GM20431 (cell line): ENCODE measurements at regions not wholly inside any gene's neighbourhood (a gene's known extent, or its start where the extent isn't known, plus 50 kb on each side); places are given as distances from the start of the nearest gene placed in this dataset.

Source experiments
- in situ Hi-C: fragments of 300-500 bp; cut with MseI, MboI; formaldehyde crosslinking; loops from one replicate; pipeline ENCODE4 v1.15.0; 2020; ENCODE audit warnings: low sequenced_read_pairs; ENCODE audit not compliant: unreplicated experiment

DNA sequence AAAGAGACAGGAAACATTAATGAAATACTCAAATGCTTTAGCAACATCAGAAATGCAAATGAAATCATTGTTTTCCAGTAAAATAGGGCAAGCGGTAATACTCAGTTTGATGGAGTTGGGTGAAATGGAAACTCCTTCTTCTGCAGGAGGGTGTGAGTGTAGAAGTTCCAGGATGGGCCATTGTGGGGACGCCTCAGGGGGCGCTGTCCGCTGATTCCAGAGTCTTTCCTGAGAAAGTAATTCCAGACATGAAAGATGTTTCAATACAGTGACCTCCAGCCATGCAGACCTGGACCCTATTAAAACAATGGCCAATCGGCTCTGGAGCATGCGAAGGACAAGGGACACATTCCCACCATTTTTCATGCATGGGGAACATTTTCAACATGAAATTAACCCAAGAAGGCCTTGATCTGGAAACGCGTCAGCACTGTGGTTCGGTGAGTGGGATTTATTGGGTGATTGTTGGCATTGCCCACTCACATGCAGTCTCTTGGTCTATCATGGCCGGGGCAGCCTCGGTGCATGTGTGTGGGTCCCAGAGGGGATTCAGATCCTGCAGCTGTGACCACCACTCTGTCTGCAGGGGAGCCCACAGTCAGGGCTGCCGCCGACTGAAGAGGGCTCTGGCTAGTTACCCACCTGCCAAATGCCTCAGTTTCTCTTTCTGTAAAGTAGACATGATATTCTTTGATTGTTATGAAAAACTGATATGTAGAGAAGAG lies 132.6 kb upstream of the IRX4 start:
- in situ Hi-C loops = loop anchor here (25.0 kb wide), 1 partner anchor 278 kb away; no protein-coding TSS in a partner anchor

DNA sequence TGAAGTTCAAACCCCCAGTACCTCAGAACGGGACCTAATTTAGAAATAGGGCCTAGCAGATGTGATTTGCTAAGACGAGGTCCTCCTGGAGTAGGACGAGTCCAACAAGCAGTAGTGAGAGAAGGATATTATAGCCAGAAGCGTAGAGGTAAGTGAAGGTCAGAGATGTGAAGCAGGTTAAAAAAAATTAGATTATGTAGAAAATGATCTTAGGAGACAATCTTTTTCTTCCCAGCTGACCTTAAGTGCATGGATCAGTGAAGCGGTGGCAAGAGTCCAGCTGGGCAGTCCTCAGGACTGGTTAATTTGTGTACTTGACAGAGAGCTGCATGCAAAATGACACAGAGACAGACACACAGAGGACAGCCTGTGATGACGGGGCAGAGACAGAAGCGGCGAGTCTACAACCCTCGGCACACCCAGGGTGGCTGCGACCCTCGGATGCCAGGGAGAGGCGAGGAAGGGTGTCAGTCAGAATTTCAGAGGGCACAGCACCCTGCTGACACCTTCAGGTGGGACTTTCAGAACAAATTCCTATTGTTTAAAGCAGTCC lies 131.4 kb upstream of the IRX4 start:
- in situ Hi-C loops = loop anchor here (25.0 kb wide), 1 partner anchor 277 kb away; no protein-coding TSS in a partner anchor

GRCh38 chr5:2013301-2014057 lies 130.8 kb upstream of the IRX4 start:
- in situ Hi-C loops = loop anchor here (25.0 kb wide), 1 partner anchor 276 kb away; no protein-coding TSS in a partner anchor

- in situ Hi-C loops = loop anchor here (25.0 kb wide), 1 partner anchor 276 kb away; no protein-coding TSS in a partner anchor
Measured at GRCh38 chr5:2012885-2013284, 130.2 kb upstream of the IRX4 start.

DNA sequence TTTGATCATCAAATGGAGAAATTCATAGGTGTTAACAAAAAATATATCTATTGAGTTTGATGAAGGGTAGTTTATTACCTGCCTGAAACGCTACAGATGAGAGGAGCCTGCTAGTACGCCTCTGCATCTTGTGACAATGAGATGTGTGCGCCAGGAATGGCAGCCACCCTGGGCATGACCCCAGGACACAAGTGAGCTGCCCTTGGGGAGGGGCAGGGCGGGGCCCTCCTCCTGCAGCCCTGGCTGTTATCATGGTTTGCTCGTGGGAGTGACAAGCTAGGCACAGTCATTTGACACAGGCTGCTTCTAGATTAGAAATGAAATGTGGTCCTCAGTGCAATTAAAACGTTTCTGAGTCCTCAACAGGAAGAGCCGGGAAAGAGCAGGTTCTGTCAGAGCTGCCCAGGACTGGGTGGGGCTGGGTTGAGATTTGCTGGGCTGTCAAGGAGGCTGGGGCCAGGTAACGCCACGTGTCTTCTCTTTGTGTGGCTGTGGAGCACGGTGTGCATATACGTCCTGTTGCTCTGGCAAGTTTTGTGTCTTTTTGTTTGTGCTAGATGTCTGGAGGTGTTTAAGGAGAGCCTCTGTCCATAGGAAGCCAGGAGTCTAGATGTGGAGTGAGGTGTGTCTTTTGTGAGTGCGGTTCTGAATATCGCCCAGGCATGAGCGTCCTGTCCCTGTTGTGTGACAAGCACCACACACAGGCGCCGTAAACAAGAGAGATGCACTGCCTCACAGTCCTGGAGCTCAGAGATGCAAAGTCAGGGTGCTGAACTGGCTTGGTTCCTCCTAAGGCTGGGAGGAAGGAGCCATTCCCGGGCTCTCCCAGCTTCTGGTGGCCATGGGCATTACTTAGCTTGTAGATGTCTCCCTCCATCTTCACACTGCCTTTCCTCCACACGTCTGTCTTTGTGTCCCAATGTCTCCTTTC lies 129.0 kb upstream of the IRX4 start:
- in situ Hi-C loops = loop anchor here (25.0 kb wide), 1 partner anchor 274 kb away; no protein-coding TSS in a partner anchor

DNA sequence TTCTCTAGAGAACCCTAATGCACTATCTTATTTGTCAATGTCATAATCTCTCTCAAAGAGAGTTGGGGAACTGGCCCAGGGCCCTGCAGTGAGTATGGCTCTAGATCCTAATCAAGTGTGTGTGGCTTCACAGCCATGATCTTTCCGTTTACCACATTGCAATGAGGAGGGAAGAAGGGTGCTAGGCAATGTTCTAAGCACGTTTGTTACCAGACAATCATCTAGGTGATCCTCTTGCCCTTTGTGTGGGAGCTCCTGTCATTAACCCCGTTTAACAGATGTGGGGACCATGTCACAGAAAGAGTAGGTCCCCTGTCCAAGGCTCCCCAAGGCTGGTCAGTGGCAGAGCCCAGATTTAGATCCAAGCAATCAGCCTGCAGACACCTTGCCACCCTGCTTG lies 128.2 kb upstream of the IRX4 start:
- in situ Hi-C loops = loop anchor here (25.0 kb wide), 1 partner anchor 274 kb away; no protein-coding TSS in a partner anchor

GRCh38 chr5:2009986-2010914 lies 127.5 kb upstream of the IRX4 start:
- in situ Hi-C loops = loop anchor here (25.0 kb wide), 1 partner anchor 273 kb away; no protein-coding TSS in a partner anchor

DNA sequence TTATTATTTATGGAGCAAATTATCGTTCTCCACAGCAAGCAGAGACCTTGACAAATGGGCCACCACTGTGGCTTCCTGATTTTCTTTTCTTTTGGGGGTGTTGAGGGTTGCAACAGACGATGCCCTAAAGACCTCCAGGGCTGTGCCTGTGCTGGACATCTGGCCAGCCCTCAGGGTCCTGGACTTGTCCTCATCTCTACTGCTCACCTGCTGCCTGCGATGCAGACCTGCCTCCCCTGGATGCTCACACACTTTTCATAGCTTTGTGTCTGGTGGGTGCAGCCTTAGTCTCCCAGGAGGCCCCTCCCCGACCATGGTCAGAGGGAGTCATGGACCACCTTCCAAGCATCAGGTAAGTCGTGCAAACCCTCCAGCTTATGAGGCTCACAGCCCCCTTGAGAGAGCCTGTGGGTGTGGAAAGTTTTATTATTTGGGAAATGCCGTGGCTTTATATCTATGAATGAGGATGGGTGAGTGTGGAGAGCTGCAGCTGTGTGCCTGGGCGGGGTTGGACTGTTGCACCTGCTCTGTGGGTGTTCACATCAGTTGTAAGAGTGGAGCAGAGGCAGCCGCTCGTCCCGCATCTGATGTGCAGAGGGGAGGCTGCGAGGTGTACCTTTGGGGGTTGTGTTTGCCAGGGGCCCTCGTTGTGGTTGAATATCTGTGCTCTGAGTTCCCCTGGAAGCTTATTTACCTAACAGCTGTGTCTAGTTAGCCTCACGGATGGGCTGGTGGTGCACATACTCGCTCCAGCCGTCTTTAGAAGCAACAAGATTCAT lies 126.3 kb upstream of the IRX4 start:
- in situ Hi-C loops = loop anchor here (25.0 kb wide), 1 partner anchor 272 kb away; no protein-coding TSS in a partner anchor

DNA sequence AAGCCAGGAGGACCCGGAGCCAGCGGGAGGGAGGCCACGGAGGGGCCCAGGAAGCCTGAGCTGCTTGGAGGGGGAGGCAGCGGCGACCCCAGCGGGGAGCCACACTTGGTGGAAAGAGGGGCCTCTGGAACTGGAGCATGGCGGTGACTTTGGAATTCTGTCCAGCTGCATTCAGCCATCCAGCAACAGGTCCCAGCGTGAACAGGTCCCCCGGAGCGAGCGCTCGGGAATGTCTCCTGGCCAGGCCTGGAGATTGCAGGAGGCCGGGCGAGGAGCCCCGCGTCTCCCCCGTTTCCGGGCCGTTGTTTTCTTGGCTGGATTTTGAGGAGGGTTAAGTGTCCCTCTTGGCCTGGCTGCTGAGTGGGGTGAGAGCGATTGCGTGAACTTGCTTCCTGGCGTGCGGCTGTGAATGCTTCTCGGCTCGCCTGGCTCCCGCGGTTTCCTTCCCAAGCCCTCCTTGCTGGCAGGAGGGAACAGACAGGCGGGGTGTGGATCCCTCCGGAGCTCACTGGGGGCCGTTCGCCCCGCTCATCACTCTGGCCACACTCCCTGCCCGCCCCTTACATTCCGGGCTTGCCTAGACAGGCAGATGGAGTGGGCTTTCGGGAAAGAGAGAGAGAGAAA lies 125.3 kb upstream of the IRX4 start:
- in situ Hi-C loops = loop anchor here (25.0 kb wide), 1 partner anchor 271 kb away; no protein-coding TSS in a partner anchor

DNA sequence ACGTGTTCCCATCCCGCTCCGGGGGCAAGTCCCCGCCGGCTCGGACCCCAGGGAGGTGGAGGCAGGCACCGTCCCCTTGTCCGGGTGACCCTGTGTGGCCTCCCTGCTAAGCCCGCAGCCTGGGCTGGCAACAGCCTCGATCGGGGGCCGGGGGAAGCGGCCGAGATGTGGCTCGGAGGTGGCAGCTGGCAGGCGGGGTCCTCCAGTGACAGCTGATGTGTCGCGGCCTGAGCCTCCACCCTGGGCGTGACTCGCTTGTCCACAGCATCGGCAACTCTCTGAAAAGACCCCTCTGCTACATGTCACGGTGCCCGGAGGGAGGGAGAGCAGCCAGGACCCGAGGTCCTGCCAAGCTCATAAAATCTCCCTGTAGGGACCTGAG lies 124.8 kb upstream of the IRX4 start:
- in situ Hi-C loops = loop anchor here (25.0 kb wide), 1 partner anchor 270 kb away; no protein-coding TSS in a partner anchor

DNA sequence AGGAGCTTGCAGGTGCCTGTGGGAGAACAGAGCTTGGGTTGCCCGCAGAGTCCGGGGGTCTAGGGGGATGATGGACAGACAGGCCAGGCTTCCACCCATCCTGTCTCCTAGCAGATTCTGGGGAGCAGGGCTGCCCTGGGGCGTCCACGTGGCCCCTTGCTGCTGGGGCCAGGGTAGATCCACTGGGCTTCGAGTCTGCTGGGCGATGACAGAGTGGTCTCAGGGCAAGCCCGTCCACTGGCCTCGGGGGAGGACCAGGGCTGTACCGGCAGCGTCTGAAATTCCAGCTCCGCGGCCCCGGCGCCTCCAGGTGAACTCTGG lies 124.2 kb upstream of the IRX4 start:
- in situ Hi-C loops = loop anchor here (25.0 kb wide), 1 partner anchor 270 kb away; no protein-coding TSS in a partner anchor

- in situ Hi-C loops = loop anchor here (25.0 kb wide), 1 partner anchor 269 kb away; no protein-coding TSS in a partner anchor
Measured at GRCh38 chr5:2006193-2006970, 123.7 kb upstream of the IRX4 start.

DNA sequence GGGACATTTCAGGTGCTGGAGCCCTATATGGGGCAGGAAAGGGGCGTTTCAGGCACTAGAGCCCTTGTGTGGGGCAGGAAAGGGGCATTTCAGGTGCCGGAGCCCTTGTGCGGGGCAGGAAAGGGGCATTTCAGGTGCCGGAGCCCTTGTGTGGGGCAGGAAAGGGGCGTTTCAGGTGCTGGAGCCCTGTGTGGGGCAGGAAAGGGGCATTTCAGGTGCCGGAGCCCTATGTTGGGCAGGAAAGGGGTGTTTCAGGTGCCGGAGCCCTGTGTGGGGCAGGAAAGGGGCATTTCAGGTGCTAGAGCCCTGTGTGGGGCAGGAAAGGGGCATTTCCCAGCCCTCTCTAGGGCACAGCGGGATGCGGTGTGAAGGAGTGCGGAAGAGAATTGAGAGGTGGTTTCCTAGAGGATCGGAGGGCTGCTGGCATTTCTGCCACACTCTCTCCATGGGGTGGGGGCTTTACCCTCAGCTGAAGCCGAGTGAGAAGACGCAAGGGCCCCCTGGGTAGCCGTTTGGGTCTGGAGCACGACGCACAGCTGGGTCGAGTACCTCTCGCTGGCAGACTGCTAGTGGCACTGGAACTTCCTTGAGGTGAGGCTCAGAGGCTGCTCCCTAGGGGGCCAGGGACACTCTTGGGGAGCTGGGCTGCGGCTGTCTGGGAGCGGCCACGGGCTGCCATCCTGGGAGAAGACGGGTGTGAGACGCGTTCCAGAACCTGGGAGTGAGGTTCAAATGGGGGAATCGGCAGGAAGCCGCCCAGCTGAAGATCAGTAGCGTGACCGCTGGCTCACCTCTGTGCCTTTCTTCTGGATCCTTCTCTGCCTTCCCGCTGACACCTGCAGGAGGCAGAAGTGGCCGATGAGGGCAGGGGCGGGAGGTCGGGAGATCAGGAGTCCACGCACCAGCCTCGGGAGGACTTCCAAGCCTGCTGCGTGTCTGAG lies 122.6 kb upstream of the IRX4 start:
- in situ Hi-C loops = loop anchor here (25.0 kb wide), 1 partner anchor 268 kb away; no protein-coding TSS in a partner anchor

- in situ Hi-C loops = loop anchor here (25.0 kb wide), 1 partner anchor 267 kb away; no protein-coding TSS in a partner anchor
Measured at GRCh38 chr5:2003690-2004365, 121.1 kb upstream of the IRX4 start.

- in situ Hi-C loops = loop anchor here (25.0 kb wide), 1 partner anchor 266 kb away; no protein-coding TSS in a partner anchor
Measured at GRCh38 chr5:2003206-2003605, 120.5 kb upstream of the IRX4 start.
